ENCODE measurements at regions not wholly inside any gene's neighbourhood (a gene's known extent, or its start where the extent isn't known, plus 50 kb on each side); places are given as distances from the start of the nearest gene placed in this dataset.
"Not testable (repeated sequence)": the region's sequence is repeated elsewhere in the genome, so short reads cannot be mapped to it uniquely, and the experiment has no call there.

GRCh38 chrY:3840818-3841217 lies 262.0 kb downstream of the TGIF2LY start:
- WGBS (ENCODE audit: missing lambda C conversion rate) = 0% methylated on average over 3 of the region's 3 CpGs
- H3K27ac ChIP-seq; POLR2A ChIA-PET; H3K4me3 ChIP-seq; H3K4me2 ChIP-seq; DNase-seq (ENCODE audit: low read depth in 1 of 2, low spot score in 1 of 2); CTCF ChIA-PET; H3K9me3 ChIP-seq; ATAC-seq; H3K4me1 ChIP-seq: not testable (repeated sequence)
- peak; percentile 80 for FAIRE-seq

All from A549 (cell line).